CD4-positive, CD25-positive, alpha-beta regulatory T cell (primary cell): ENCODE measurements at regions not wholly inside any gene's neighbourhood (a gene's known extent, or its start where the extent isn't known, plus 50 kb on each side); places are given as distances from the start of the nearest gene placed in this dataset.

Experiments used
- ATAC-seq, 2 donors: fragments of 150-1000 bp; cut with Tn5 transposase; one replicate each; pipeline ENCODE4 v1.10.0; 2021; ENCODE audit warnings: low read depth in 2 of 2, moderate number of reproducible peaks in 2 of 2, moderate library complexity in 1 of 2
- DNase-seq, 3 donors: peaks; one replicate each; pipeline versions ENCODE4 v3.0.0 to v3.0.0-alpha.2; 2012 to 2022; ENCODE audit warnings: mixed read lengths in 1 of 3
- H3K27ac ChIP-seq: one replicate; pipeline ENCODE4 v1.7.0; 2013; ENCODE audit warnings: mild to moderate bottlenecking, low read length; ENCODE audit not compliant: insufficient read depth, poor library complexity, severe bottlenecking
- H3K27me3 ChIP-seq: one replicate; pipeline ENCODE4 v1.7.0; 2013; ENCODE audit warnings: low read length; ENCODE audit not compliant: control insufficient read depth, insufficient read depth
- H3K36me3 ChIP-seq: one replicate; pipeline ENCODE4 v1.7.0; 2013; ENCODE audit warnings: mild to moderate bottlenecking, low read length, moderate library complexity; ENCODE audit not compliant: control insufficient read depth, insufficient read depth
- H3K4me1 ChIP-seq: 2 replicates; pipeline ENCODE4 v1.7.0; 2013; ENCODE audit warnings: mild to moderate bottlenecking, low read length; ENCODE audit not compliant: insufficient read depth, control insufficient read depth, poor library complexity, severe bottlenecking
- H3K4me3 ChIP-seq: one replicate; pipeline ENCODE4 v1.7.0; 2013; ENCODE audit warnings: low read depth, mild to moderate bottlenecking, low read length, moderate library complexity
- H3K9me3 ChIP-seq, 2 experiments: 1 replicate in 1 of 2; 2 replicates in 1 of 2; pipeline ENCODE4 v1.7.0; 2013; ENCODE audit warnings: low read length in 2 of 2, mild to moderate bottlenecking in 1 of 2, moderate library complexity in 1 of 2; ENCODE audit not compliant: control insufficient read depth in 2 of 2
- H3K27ac Mint-ChIP-seq, 3 donors: one replicate each; pipeline ENCODE4 v1.8.0; 2020 to 2022; ENCODE audit warnings: mild to moderate bottlenecking in 3 of 3, mixed read lengths in 3 of 3, moderate library complexity in 2 of 3
- H3K27me3 Mint-ChIP-seq: one replicate; pipeline ENCODE4 v1.8.0; 2022; ENCODE audit warnings: mild to moderate bottlenecking, mixed read lengths
- H3K36me3 Mint-ChIP-seq: one replicate; pipeline ENCODE4 v1.8.0; 2020; ENCODE audit warnings: mixed read lengths
- H3K4me1 Mint-ChIP-seq, 4 donors: one replicate each; pipeline ENCODE4 v1.8.0; 2020 to 2022; ENCODE audit warnings: mixed read lengths in 4 of 4, mild to moderate bottlenecking in 1 of 4
- H3K4me3 Mint-ChIP-seq, 4 donors: one replicate each; pipeline ENCODE4 v1.8.0; 2020 to 2022; ENCODE audit warnings: mild to moderate bottlenecking in 4 of 4, mixed read lengths in 4 of 4, moderate library complexity in 3 of 4
- H3K9me3 Mint-ChIP-seq, 7 donors: one replicate each; pipeline ENCODE4 v1.8.0; 2020 to 2022; ENCODE audit warnings: mixed read lengths in 7 of 7, mild to moderate bottlenecking in 3 of 7, moderate library complexity in 2 of 7

- DNase-seq (no peak), ATAC-seq (no peak)
- Histone ChIP-seq H3K9me3 (no peaks in the 10 kb centered on the region), H3K27me3 (no peaks in the 10 kb centered on the region), H3K4me3 (no peak overlapping the region), H3K4me1 (no peaks in the 10 kb centered on the region), H3K27ac (no peak overlapping the region), H3K36me3 (no peaks in the 10 kb centered on the region)
- no peaks in the 10 kb centered on the region for H3K9me3 Mint-ChIP-seq
- H3K36me3 Mint-ChIP-seq: no peaks in the 10 kb centered on the region
- H3K27ac Mint-ChIP-seq: no peak overlapping the region
- H3K27me3 Mint-ChIP-seq: peaks cover 20% of the 10 kb centered on the region
- H3K4me1 Mint-ChIP-seq: no peaks in the 10 kb centered on the region
- H3K4me3 Mint-ChIP-seq: no peak overlapping the region
Measured at GRCh38 chr2:167857416-167857815, 390.0 kb downstream of the STK39 start.

DNA sequence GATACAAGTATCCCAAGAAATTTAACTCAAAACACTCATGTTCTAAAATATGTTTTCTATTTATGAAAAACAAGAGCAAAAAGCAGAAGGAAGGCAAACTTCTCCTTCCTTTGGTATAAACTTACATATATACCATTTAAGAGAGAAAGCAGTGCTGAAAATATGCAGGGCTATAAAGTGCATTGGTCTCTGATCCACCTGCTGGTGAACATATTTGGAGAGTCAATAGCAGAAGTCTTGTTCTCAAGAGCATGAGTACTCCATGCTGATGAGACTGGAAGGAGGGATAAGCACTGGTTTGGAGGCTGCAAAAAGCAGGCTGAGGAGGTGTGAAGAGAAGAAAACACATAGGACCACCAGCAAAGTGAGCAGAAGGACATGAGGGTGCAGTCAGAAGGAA is 391.2 kb downstream of the STK39 start:
- no peak for ATAC-seq
- H3K27me3 Mint-ChIP-seq: peaks cover 15% of the 10 kb centered on the region
- H3K27ac ChIP-seq: no peak overlapping the region
- no peak for DNase-seq
- no peaks in the 10 kb centered on the region for H3K9me3 Mint-ChIP-seq
- H3K4me1 Mint-ChIP-seq: no peaks in the 10 kb centered on the region
- no peaks in the 10 kb centered on the region for H3K9me3 ChIP-seq
- no peaks in the 10 kb centered on the region for H3K36me3 ChIP-seq
- H3K36me3 Mint-ChIP-seq: no peaks in the 10 kb centered on the region
- H3K4me3 ChIP-seq: no peak overlapping the region
- H3K4me3 Mint-ChIP-seq: no peak overlapping the region
- no peaks in the 10 kb centered on the region for H3K27me3 ChIP-seq
- no peak overlapping the region for H3K27ac Mint-ChIP-seq
- no peaks in the 10 kb centered on the region for H3K4me1 ChIP-seq

GRCh38 chr2:167855211-167855610 is 392.2 kb downstream of the STK39 start:
- H3K4me1 Mint-ChIP-seq: no peaks in the 10 kb centered on the region

DNA sequence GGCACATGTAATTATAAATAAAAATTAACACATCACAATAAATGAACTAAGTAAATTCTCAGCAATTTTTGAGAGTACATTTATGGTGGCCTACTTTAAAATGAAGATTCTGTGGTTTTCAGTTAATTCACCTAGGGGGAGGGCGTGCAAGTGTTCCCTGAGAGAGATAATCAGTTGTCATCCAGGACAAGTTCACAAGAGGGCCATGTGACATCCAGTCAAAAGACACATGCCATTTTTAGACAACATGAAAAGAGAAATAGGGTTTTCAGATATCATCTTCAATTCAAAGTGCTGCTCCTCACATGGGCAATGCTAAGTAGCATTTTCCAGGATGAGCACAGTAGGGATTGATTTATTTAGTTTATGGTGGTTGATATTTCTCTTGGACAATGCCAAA is 393.7 kb downstream of the STK39 start:
- Histone ChIP-seq H3K27ac (no peak overlapping the region), H3K4me1 (no peaks in the 10 kb centered on the region), H3K4me3 (no peak overlapping the region), H3K27me3 (no peaks in the 10 kb centered on the region), H3K36me3 (no peaks in the 10 kb centered on the region), H3K9me3 (no peaks in the 10 kb centered on the region)
- no peak overlapping the region for H3K4me3 Mint-ChIP-seq
- no peaks in the 10 kb centered on the region for H3K4me1 Mint-ChIP-seq
- no peak overlapping the region for H3K27ac Mint-ChIP-seq
- no peaks in the 10 kb centered on the region for H3K36me3 Mint-ChIP-seq
- ATAC-seq (no peak), DNase-seq (no peak)
- H3K9me3 Mint-ChIP-seq: peaks cover 0 to 5% (median 0%) of the 10 kb centered on the region in 7 donors
- H3K27me3 Mint-ChIP-seq: peaks cover 24% of the 10 kb centered on the region

More at GRCh38 chr2:167855211-167855610, 392.2 kb downstream of the STK39 start:
- Histone ChIP-seq H3K36me3 (no peaks in the 10 kb centered on the region), H3K27ac (no peak overlapping the region), H3K4me1 (no peaks in the 10 kb centered on the region), H3K4me3 (no peak overlapping the region), H3K9me3 (no peaks in the 10 kb centered on the region), H3K27me3 (no peaks in the 10 kb centered on the region)
- no peak overlapping the region for H3K4me3 Mint-ChIP-seq
- ATAC-seq (no peak), DNase-seq (no peak)
- H3K36me3 Mint-ChIP-seq: no peaks in the 10 kb centered on the region
- H3K9me3 Mint-ChIP-seq: peaks cover 0 to 4% (median 0%) of the 10 kb centered on the region in 7 donors
- no peak overlapping the region for H3K27ac Mint-ChIP-seq
- H3K27me3 Mint-ChIP-seq: peaks cover 15% of the 10 kb centered on the region

GRCh38 chr2:167851876-167852275 is 395.5 kb downstream of the STK39 start:
- H3K36me3 Mint-ChIP-seq: no peaks in the 10 kb centered on the region
- DNase-seq (no peak), ATAC-seq (no peak)
- H3K4me1 ChIP-seq: no peaks in the 10 kb centered on the region
- H3K27me3 ChIP-seq: no peaks in the 10 kb centered on the region
- peaks cover 0 to 5% (median 0%) of the 10 kb centered on the region in 7 donors for H3K9me3 Mint-ChIP-seq
- H3K36me3 ChIP-seq: no peaks in the 10 kb centered on the region
- H3K9me3 ChIP-seq: no peaks in the 10 kb centered on the region
- H3K4me3 ChIP-seq: no peak overlapping the region
- no peak overlapping the region for H3K27ac ChIP-seq
- no peak overlapping the region for H3K27ac Mint-ChIP-seq
- no peaks in the 10 kb centered on the region for H3K4me1 Mint-ChIP-seq
- H3K4me3 Mint-ChIP-seq: no peak overlapping the region
- peaks cover 23% of the 10 kb centered on the region for H3K27me3 Mint-ChIP-seq

DNA sequence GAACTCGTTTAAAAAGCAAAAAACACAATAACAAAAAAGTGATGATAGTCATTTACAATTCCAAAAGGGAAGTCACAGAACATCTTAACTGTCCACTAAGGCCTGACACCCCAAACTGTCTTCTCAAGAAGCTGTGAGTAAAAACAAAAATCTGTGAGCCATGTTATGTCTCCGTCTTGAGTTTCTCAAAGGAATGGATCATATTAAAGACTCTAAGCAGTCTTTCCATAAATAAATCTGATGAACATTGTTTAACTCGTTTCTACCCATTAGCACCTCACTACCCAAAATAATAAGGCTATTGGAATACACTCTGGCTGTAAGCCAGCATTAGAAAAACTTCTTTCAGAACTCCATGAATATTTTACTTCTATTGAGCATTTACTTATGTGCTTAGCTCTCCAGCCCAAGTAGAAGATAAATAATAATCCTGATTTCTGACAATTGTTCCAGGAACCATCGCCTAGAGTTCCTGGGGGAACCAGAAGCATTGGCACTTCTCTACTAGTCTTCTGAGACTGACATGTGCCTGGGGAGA is 396.0 kb downstream of the STK39 start:
- no peaks in the 10 kb centered on the region for H3K27me3 ChIP-seq
- no peaks in the 10 kb centered on the region for H3K9me3 ChIP-seq
- H3K27me3 Mint-ChIP-seq: peaks cover 18% of the 10 kb centered on the region
- no peak overlapping the region for H3K27ac ChIP-seq
- H3K9me3 Mint-ChIP-seq: peaks cover 0 to 5% (median 0%) of the 10 kb centered on the region in 7 donors
- DNase-seq (no peak), ATAC-seq (no peak)
- no peaks in the 10 kb centered on the region for H3K36me3 Mint-ChIP-seq
- no peaks in the 10 kb centered on the region for H3K4me1 ChIP-seq
- no peak overlapping the region for H3K4me3 Mint-ChIP-seq
- no peak overlapping the region for H3K4me3 ChIP-seq
- H3K36me3 ChIP-seq: no peaks in the 10 kb centered on the region
- H3K4me1 Mint-ChIP-seq: no peaks in the 10 kb centered on the region
- H3K27ac Mint-ChIP-seq: no peak overlapping the region

DNA sequence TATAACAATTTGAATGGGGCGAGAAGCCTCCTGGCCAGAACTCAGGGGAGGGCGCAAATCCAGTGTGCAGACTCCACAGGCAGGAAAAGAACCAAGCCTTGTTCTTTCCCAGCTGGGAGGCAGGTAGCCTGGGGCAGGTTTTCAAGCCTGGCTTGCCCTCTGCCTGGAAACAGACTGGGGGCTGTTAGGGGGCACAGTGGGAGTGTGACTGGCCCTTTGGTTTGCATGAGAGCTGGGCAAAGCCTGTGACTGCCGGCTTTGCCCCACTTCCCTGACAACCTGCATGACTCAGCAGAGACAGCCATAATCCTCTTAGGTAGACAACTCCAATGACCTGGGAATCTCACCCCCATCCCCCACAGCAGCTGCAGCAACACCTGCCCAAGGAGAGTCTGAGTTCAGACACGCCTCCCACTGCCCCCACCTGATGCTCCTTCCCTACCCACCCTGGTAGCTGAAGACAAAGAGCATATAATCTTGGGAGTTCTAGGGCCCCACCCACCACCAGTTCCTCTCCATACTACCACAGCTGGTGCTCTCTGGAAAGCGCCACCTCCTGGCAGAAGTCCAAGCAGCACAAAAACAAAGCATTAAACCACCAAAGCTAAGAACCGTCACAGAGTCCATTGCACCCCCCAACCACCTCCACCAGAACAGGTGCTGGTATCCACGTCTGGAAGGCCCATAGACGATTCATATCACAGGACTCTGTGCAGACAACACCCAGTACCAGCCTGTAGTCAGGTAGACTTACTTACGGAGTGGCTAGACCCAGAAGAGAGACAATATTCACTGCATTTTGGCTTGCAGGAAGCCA is 402.5 kb downstream of the STK39 start:
- Histone ChIP-seq H3K9me3 (no peaks in the 10 kb centered on the region), H3K4me3 (no peak overlapping the region), H3K4me1 (no peaks in the 10 kb centered on the region), H3K27ac (no peak overlapping the region), H3K36me3 (no peaks in the 10 kb centered on the region), H3K27me3 (no peaks in the 10 kb centered on the region)
- peak in 1 of 3 donors; percentile 3 for DNase-seq
- H3K4me3 Mint-ChIP-seq: no peak overlapping the region
- H3K9me3 Mint-ChIP-seq: peaks cover 0 to 4% (median 0%) of the 10 kb centered on the region in 7 donors
- H3K4me1 Mint-ChIP-seq: no peaks in the 10 kb centered on the region
- ATAC-seq: no peak
- no peak overlapping the region for H3K27ac Mint-ChIP-seq
- peaks cover 10% of the 10 kb centered on the region for H3K27me3 Mint-ChIP-seq
- no peaks in the 10 kb centered on the region for H3K36me3 Mint-ChIP-seq

DNA sequence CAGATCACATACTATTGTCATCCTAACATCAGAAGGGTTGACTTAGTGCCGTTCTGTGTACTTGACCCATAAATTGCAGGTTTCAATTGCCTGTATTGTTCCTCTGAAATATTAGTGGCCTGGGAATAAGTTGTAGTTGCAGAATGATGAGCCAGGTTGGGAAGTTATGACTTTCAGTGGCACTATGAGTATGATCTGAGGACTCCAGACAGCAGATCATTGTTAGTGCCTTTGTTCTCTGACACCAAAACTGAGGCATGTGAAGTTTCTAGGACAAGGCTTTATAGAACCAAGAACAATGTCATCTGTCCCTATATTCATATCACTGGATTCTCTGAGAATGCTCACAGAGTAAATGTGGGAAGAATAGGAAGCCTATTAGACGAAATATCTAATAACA is 403.7 kb downstream of the STK39 start:
- H3K36me3 Mint-ChIP-seq: no peaks in the 10 kb centered on the region
- no peaks in the 10 kb centered on the region for H3K27me3 ChIP-seq
- no peak overlapping the region for H3K4me3 Mint-ChIP-seq
- H3K27ac Mint-ChIP-seq: no peak overlapping the region
- H3K9me3 ChIP-seq: no peaks in the 10 kb centered on the region
- DNase-seq (no peak), ATAC-seq (no peak)
- no peak overlapping the region for H3K27ac ChIP-seq
- H3K4me1 Mint-ChIP-seq: no peaks in the 10 kb centered on the region
- no peaks in the 10 kb centered on the region for H3K36me3 ChIP-seq
- peaks cover under 1% of the 10 kb centered on the region for H3K27me3 Mint-ChIP-seq
- no peaks in the 10 kb centered on the region for H3K4me1 ChIP-seq
- peaks cover 0 to 4% (median 0%) of the 10 kb centered on the region in 7 donors for H3K9me3 Mint-ChIP-seq
- H3K4me3 ChIP-seq: no peak overlapping the region
